ENCODE measurements at regions not wholly inside any gene's neighbourhood (a gene's known extent, or its start where the extent isn't known, plus 50 kb on each side); places are given as distances from the start of the nearest gene placed in this dataset.

- Histone ChIP-seq H3K4me1 (no peaks in the 10 kb centered on the region), H3K27ac (replicated peaks) (no peak overlapping the region), H3K27me3 (ENCODE audit: low read depth) (no peaks in the 10 kb centered on the region), H3K4me3 (no peak overlapping the region), H3K36me3 (no peaks in the 10 kb centered on the region), H3K9me3 (replicated peaks) (no peaks in the 10 kb centered on the region)
- TF ChIP-seq, protein P1, sequence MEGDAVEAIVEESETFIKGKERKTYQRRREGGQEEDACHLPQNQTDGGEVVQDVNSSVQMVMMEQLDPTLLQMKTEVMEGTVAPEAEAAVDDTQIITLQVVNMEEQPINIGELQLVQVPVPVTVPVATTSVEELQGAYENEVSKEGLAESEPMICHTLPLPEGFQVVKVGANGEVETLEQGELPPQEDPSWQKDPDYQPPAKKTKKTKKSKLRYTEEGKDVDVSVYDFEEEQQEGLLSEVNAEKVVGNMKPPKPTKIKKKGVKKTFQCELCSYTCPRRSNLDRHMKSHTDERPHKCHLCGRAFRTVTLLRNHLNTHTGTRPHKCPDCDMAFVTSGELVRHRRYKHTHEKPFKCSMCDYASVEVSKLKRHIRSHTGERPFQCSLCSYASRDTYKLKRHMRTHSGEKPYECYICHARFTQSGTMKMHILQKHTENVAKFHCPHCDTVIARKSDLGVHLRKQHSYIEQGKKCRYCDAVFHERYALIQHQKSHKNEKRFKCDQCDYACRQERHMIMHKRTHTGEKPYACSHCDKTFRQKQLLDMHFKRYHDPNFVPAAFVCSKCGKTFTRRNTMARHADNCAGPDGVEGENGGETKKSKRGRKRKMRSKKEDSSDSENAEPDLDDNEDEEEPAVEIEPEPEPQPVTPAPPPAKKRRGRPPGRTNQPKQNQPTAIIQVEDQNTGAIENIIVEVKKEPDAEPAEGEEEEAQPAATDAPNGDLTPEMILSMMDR (IDR thresholded peaks at IDR 0.05; ENCODE audit: borderline replicate concordance) = no peak
- intact Hi-C loops (cut with micrococcal nuclease) = no loop called here
- DNase-seq = no peak
Observed at GRCh38 chr1:106921186-106921585, 135.3 kb upstream of the PRMT6 start.

DNA sequence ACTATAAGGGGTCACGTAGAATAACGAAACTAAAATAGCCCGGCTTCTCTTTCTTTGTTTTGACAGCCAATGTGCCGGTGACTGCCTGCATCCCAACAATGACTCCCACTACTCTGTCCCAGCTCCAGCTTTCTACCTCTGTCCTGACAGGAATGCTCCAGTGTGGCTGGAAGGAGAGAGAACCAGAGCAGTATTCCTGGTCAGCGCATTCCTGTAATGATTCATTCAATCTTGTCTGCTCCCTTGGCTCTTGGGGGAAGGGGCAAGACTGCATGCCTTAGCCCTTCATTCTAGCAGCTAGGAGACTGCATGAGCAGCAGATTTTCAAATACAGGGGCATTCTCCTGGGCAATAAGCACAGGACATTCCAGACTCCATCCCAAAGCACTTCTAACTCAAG lies 132.1 kb upstream of the PRMT6 start:
- no peak for DNase-seq
- intact Hi-C loops (cut with micrococcal nuclease) = no loop called here
- Histone ChIP-seq H3K27me3 (ENCODE audit: low read depth) (no peaks in the 10 kb centered on the region), H3K9me3 (replicated peaks) (peaks cover 5% of the 10 kb centered on the region), H3K4me1 (no peaks in the 10 kb centered on the region), H3K4me3 (no peak overlapping the region), H3K36me3 (no peaks in the 10 kb centered on the region), H3K27ac (replicated peaks) (no peak overlapping the region)
- TF ChIP-seq, protein P1 (IDR thresholded peaks at IDR 0.05; ENCODE audit: borderline replicate concordance) = no peak

- no peaks in the 10 kb centered on the region for H3K27me3 ChIP-seq (ENCODE audit: low read depth)
- H3K36me3 ChIP-seq = no peaks in the 10 kb centered on the region
- TF ChIP-seq, protein P1 (IDR thresholded peaks at IDR 0.05; ENCODE audit: borderline replicate concordance) = no peak
- peaks cover 18% of the 10 kb centered on the region for H3K9me3 ChIP-seq (replicated peaks)
- no peak overlapping the region for H3K4me3 ChIP-seq
- DNase-seq = no peak
- no peaks in the 10 kb centered on the region for H3K4me1 ChIP-seq
- H3K27ac ChIP-seq (replicated peaks) = no peak overlapping the region
- intact Hi-C loops (cut with micrococcal nuclease) = no loop called here
Observed at GRCh38 chr1:106925750-106926149, 130.7 kb upstream of the PRMT6 start.

- no peak overlapping the region for H3K4me3 ChIP-seq
- H3K36me3 ChIP-seq = no peaks in the 10 kb centered on the region
- H3K27ac ChIP-seq (replicated peaks) = no peak overlapping the region
- no peak for DNase-seq
- peaks cover 24% of the 10 kb centered on the region for H3K9me3 ChIP-seq (replicated peaks)
- H3K27me3 ChIP-seq (ENCODE audit: low read depth) = no peaks in the 10 kb centered on the region
- H3K4me1 ChIP-seq = no peaks in the 10 kb centered on the region
- intact Hi-C loops (cut with micrococcal nuclease) = no loop called here
- TF ChIP-seq, protein P1 (IDR thresholded peaks at IDR 0.05; ENCODE audit: borderline replicate concordance) = no peak
Observed at GRCh38 chr1:106926803-106927582, 129.5 kb upstream of the PRMT6 start.

DNA sequence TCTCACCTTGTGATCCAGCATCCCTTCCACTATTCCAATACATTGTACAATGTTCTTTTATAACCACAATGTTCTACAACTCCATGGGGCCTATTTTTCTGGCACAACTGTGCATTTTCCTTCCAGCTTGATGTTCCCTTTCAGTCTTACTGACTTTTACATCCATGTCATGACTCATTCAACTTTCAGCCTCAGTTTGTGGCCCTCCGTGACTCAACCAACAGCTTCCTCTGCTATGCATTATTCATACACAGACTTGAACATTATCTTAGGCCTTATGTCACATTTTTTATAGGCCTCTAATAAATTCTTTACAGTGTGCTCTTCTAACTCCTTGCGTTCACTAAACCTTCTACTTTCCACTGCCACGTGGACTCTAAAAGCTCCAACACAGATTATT lies 119.4 kb upstream of the PRMT6 start:
- no peaks in the 10 kb centered on the region for H3K4me1 ChIP-seq
- H3K4me3 ChIP-seq = no peak overlapping the region
- H3K27ac ChIP-seq (replicated peaks) = no peak overlapping the region
- H3K36me3 ChIP-seq = no peaks in the 10 kb centered on the region
- TF ChIP-seq, protein P1 (IDR thresholded peaks at IDR 0.05; ENCODE audit: borderline replicate concordance) = no peak
- peaks cover 4% of the 10 kb centered on the region for H3K9me3 ChIP-seq (replicated peaks)
- no peak for DNase-seq
- intact Hi-C loops (cut with micrococcal nuclease) = no loop called here
- no peaks in the 10 kb centered on the region for H3K27me3 ChIP-seq (ENCODE audit: low read depth)

All from left ventricle myocardium inferior (tissue), 1 donor.